DND-41 (cell line): ENCODE measurements at regions not wholly inside any gene's neighbourhood (a gene's known extent, or its start where the extent isn't known, plus 50 kb on each side); places are given as distances from the start of the nearest gene placed in this dataset.

Experiments
- EZH2 ChIP-seq: IDR thresholded peaks from 3 replicates; pipeline ENCODE4 v1.6.1; 2012; ENCODE audit warnings: borderline replicate concordance, low read depth, mild to moderate bottlenecking, moderate library complexity, low read length, inconsistent platforms; ENCODE audit not compliant: severe bottlenecking
- TF ChIP-seq, protein P1 (sequence below): IDR thresholded peaks from 2 replicates; pipeline ENCODE4 v1.5.1; 2012; ENCODE audit warnings: borderline replicate concordance, low read length, moderate library complexity, mild to moderate bottlenecking; ENCODE audit not compliant: poor library complexity, severe bottlenecking; ENCODE audit errors: extremely low read depth

DNA sequence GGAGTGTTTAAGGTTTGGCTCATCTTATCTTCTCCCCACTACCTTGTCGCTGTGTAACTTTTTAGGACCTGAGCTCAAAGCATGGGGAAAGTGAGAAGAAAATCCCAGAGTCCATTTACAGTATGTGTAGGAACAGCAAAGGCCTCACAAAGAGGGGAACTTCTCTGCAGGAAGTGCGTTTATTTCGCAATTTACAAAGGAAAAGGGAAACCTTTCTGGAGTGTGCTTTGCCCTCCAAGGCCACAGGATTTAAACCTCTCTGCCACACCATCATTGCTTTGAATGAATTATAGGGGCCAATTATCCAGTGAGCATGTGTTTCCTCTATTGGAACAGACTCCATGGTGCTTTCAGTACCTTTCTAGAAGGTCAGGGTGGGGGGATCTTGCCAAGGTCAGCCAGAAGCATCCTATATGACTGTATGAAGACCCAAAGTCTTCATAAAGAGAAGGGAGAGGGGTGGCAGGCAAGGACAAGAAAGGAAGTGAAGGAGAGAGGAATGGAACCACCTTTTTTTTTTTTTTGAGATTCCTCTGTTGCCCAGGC, 68.1 kb upstream of the LMO2 start:
- TF ChIP-seq, protein P1, sequence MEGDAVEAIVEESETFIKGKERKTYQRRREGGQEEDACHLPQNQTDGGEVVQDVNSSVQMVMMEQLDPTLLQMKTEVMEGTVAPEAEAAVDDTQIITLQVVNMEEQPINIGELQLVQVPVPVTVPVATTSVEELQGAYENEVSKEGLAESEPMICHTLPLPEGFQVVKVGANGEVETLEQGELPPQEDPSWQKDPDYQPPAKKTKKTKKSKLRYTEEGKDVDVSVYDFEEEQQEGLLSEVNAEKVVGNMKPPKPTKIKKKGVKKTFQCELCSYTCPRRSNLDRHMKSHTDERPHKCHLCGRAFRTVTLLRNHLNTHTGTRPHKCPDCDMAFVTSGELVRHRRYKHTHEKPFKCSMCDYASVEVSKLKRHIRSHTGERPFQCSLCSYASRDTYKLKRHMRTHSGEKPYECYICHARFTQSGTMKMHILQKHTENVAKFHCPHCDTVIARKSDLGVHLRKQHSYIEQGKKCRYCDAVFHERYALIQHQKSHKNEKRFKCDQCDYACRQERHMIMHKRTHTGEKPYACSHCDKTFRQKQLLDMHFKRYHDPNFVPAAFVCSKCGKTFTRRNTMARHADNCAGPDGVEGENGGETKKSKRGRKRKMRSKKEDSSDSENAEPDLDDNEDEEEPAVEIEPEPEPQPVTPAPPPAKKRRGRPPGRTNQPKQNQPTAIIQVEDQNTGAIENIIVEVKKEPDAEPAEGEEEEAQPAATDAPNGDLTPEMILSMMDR, result no peak
- no peak for TF ChIP-seq EZH2
